Stimulated activated CD4-positive, alpha-beta T cell treated with anti-CD3 and anti-CD28 coated beads, Interleukin-4, amount 100 ng/mL, for 1 hour (primary cell): ENCODE measurements at regions not wholly inside any gene's neighbourhood (a gene's known extent, or its start where the extent isn't known, plus 50 kb on each side); places are given as distances from the start of the nearest gene placed in this dataset.

Experiments used
- DNase-seq: peaks from one replicate; pipeline ENCODE4 v3.0.0-alpha.2; 2020

DNA sequence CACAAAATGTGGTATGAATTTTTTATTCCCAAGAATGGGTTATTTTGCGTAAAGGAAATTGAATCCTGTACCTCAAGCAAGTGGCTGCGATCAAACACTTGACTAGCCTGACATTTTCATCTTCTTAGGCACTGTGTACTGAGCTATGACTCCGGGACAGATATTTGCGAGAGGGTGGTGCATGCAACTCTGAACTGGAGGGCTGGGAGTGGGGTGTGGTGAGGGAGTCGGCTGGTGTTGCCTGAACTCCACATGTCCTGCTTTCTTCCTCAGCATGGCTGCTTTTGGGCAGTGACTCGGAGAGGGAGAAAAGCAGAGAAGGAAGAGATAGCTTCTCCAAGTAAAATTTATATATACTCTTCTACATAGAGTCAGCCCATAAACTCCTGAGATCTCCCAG, 68.5 kb upstream of the GATB start:
- DNase-seq: no peak

- DNase-seq: no peak
These were observed 63.8 kb upstream of the GATB start for GRCh38 chr4:151824656-151825055.

- no peak for DNase-seq
These were observed 61.5 kb upstream of the GATB start for GRCh38 chr4:151822331-151822730.

GRCh38 chr4:151820004-151820403, 59.2 kb upstream of the GATB start:
- DNase-seq: no peak

DNA sequence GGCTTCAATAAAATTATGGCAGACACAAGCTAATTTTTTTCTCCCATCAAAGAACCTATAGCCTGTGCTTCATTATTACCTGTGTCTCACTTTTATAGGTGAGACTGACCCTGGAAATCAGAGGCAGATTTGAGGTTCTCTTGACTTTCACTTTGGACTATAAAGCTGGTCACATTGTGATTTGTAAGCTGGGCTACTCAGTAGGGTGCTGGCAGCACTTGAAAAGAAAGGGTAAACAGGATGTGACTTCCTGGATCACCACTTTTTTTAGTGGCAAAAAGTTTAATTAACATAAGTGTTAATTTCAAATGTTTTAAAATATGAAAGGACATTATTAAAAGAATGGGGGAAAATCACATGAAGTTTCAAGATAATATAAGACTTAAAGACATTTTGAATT, 50.6 kb upstream of the GATB start:
- DNase-seq: no peak
